Tibial artery (tissue), 4 donors: ENCODE measurements at regions not wholly inside any gene's neighbourhood (a gene's known extent, or its start where the extent isn't known, plus 50 kb on each side); places are given as distances from the start of the nearest gene placed in this dataset.

Experiments used
- DNase-seq, 2 donors: peaks; one replicate each; pipeline ENCODE4 v3.0.0-alpha.2; 2019
- H3K27ac ChIP-seq, 2 donors: fragments of 200-600 bp; sonication (generic) in 1 of 2; 1 replicate in 1 of 2; 2 replicates in 1 of 2; pipeline ENCODE4 v1.5.1; 2018 to 2019; ENCODE audit warnings: mild to moderate bottlenecking in 1 of 2
- H3K27me3 ChIP-seq, 2 donors: fragments of 200-600 bp; sonication (generic) in 1 of 2; one replicate each; pipeline versions ENCODE4 v1.5.1 to v1.6.0; 2016 to 2019
- H3K36me3 ChIP-seq, 3 donors: fragments of 200-600 bp; sonication (generic) in 2 of 3; one replicate each; pipeline ENCODE4 v1.5.1; 2016 to 2019; ENCODE audit warnings: mild to moderate bottlenecking in 2 of 3
- H3K4me1 ChIP-seq, 4 donors: fragments of 200-600 bp; sonication (generic) in 2 of 4; 1 replicate in 3 of 4; 2 replicates in 1 of 4; pipeline ENCODE4 v1.5.1; 2016 to 2019
- H3K4me3 ChIP-seq, 2 donors: fragments of 200-600 bp; sonication (generic) in 1 of 2; 1 replicate in 1 of 2; 2 replicates in 1 of 2; pipeline ENCODE4 v1.5.1; 2018 to 2019; ENCODE audit warnings: mild to moderate bottlenecking in 2 of 2
- H3K9me3 ChIP-seq, 3 donors: fragments of 200-600 bp; sonication (generic) in 1 of 3; one replicate each; pipeline ENCODE4 v1.5.1; 2016 to 2019
- CTCF ChIP-seq, 2 experiments: fragments of 200-600 bp in 1 of 2; fragments of 450-650 bp in 1 of 2; IDR thresholded peaks; one replicate each; pipeline ENCODE4 v1.5.1; 2017 to 2019; ENCODE audit warnings: antibody characterized with exemption in 2 of 2, mild to moderate bottlenecking in 1 of 2, moderate library complexity in 1 of 2
- intact Hi-C: fragments of 100-400 bp; cut with DNase I; formaldehyde crosslinking; loops from one replicate; pipeline ENCODE4 v1.15.0; 2023; ENCODE audit warnings: low total_unique reads

GRCh38 chr12:46445093-46445492 lies 72.5 kb upstream of the SLC38A2 start:
- H3K27me3 ChIP-seq: no peaks in the 10 kb centered on the region
- peaks cover 0 to 28% (median 10%) of the 10 kb centered on the region in 4 donors for H3K4me1 ChIP-seq
- no peak overlapping the region for H3K4me3 ChIP-seq
- H3K9me3 ChIP-seq: no peaks in the 10 kb centered on the region
- H3K27ac ChIP-seq: no peak overlapping the region
- no peaks in the 10 kb centered on the region for H3K36me3 ChIP-seq
- intact Hi-C loops: no loop called here
- no peak for DNase-seq
- TF ChIP-seq CTCF (IDR thresholded peaks at IDR 0.05): no peak

GRCh38 chr12:46443594-46444263 lies 71.2 kb upstream of the SLC38A2 start:
- Histone ChIP-seq H3K4me3 (no peak overlapping the region), H3K27me3 (no peaks in the 10 kb centered on the region), H3K9me3 (no peaks in the 10 kb centered on the region), H3K27ac (no peak overlapping the region), H3K4me1 (peaks cover 0 to 29% (median 8%) of the 10 kb centered on the region in 4 donors), H3K36me3 (no peaks in the 10 kb centered on the region)
- no peak for TF ChIP-seq CTCF (IDR thresholded peaks at IDR 0.05)
- intact Hi-C loops: no loop called here
- no peak for DNase-seq

- DNase-seq: no peak
- Histone ChIP-seq H3K27me3 (no peaks in the 10 kb centered on the region), H3K27ac (no peak overlapping the region), H3K9me3 (no peaks in the 10 kb centered on the region), H3K36me3 (no peaks in the 10 kb centered on the region), H3K4me3 (no peak overlapping the region), H3K4me1 (peaks cover 0 to 39% (median 10%) of the 10 kb centered on the region in 4 donors)
- intact Hi-C loops: no loop called here
- no peak for TF ChIP-seq CTCF (IDR thresholded peaks at IDR 0.05)
Observed at GRCh38 chr12:46442738-46443137, 70.2 kb upstream of the SLC38A2 start.

GRCh38 chr12:46442239-46442638 lies 69.7 kb upstream of the SLC38A2 start:
- H3K9me3 ChIP-seq: no peaks in the 10 kb centered on the region
- no peak for TF ChIP-seq CTCF (IDR thresholded peaks at IDR 0.05)
- no peaks in the 10 kb centered on the region for H3K36me3 ChIP-seq
- intact Hi-C loops: no loop called here
- DNase-seq: no peak
- peaks cover 0 to 44% (median 11%) of the 10 kb centered on the region in 4 donors for H3K4me1 ChIP-seq
- no peaks in the 10 kb centered on the region for H3K27me3 ChIP-seq
- H3K4me3 ChIP-seq: no peak overlapping the region
- no peak overlapping the region for H3K27ac ChIP-seq

GRCh38 chr12:46439793-46440511 lies 67.4 kb upstream of the SLC38A2 start:
- Histone ChIP-seq H3K36me3 (no peaks in the 10 kb centered on the region), H3K27me3 (no peaks in the 10 kb centered on the region), H3K4me1 (peaks cover 0 to 31% (median 3%) of the 10 kb centered on the region in 4 donors), H3K9me3 (no peaks in the 10 kb centered on the region), H3K4me3 (no peak overlapping the region), H3K27ac (no peak overlapping the region)
- no peak for DNase-seq
- no peak for TF ChIP-seq CTCF (IDR thresholded peaks at IDR 0.05)
- intact Hi-C loops: no loop called here
